ENCODE measurements at regions not wholly inside any gene's neighbourhood (a gene's known extent, or its start where the extent isn't known, plus 50 kb on each side); places are given as distances from the start of the nearest gene placed in this dataset.

GRCh38 chr2:21981127-21981526 is 857.4 kb downstream of the TDRD15 start:
- TF ChIP-seq CTCF (IDR thresholded peaks at IDR 0.05) (no peak), POLR2A (IDR thresholded peaks at IDR 0.05) (no peak)

Data from testis (tissue), 2 donors.